ENCODE measurements at regions not wholly inside any gene's neighbourhood (a gene's known extent, or its start where the extent isn't known, plus 50 kb on each side); places are given as distances from the start of the nearest gene placed in this dataset.
A peak's percentile ranks its signal among the peaks of the same experiment; 100 is the strongest.

- DNase-seq, result no peak
These were observed 427.8 kb upstream of the ZMIZ1 start for GRCh38 chr10:78640796-78641636.

- no peak for DNase-seq
These were observed 427.1 kb upstream of the ZMIZ1 start for GRCh38 chr10:78641693-78642092.

GRCh38 chr10:78642269-78642816 lies 426.4 kb upstream of the ZMIZ1 start:
- no peak for DNase-seq

GRCh38 chr10:78643513-78643912 lies 425.3 kb upstream of the ZMIZ1 start:
- no peak for DNase-seq

GRCh38 chr10:78644550-78644949 lies 424.2 kb upstream of the ZMIZ1 start:
- DNase-seq, result no peak

- DNase-seq, result no peak
These were observed 423.5 kb upstream of the ZMIZ1 start for GRCh38 chr10:78645169-78645686.

- no peak for DNase-seq
These were observed 422.8 kb upstream of the ZMIZ1 start for GRCh38 chr10:78645975-78646374.

- DNase-seq, result no peak
These were observed 420.4 kb upstream of the ZMIZ1 start for GRCh38 chr10:78648256-78648860.

- DNase-seq, result no peak
These were observed 419.3 kb upstream of the ZMIZ1 start for GRCh38 chr10:78649429-78649828.

- no peak for DNase-seq
These were observed 418.6 kb upstream of the ZMIZ1 start for GRCh38 chr10:78650122-78650521.

GRCh38 chr10:78651287-78651686 lies 417.5 kb upstream of the ZMIZ1 start:
- DNase-seq, result no peak

GRCh38 chr10:78653555-78653954 lies 415.2 kb upstream of the ZMIZ1 start:
- DNase-seq, result no peak

- DNase-seq, result no peak
These were observed 414.6 kb upstream of the ZMIZ1 start for GRCh38 chr10:78654047-78654590.

- DNase-seq, result no peak
These were observed 412.8 kb upstream of the ZMIZ1 start for GRCh38 chr10:78655979-78656378.

GRCh38 chr10:78656417-78657162 lies 412.2 kb upstream of the ZMIZ1 start:
- no peak for DNase-seq

- peak; percentile 10 for DNase-seq
These were observed 411.5 kb upstream of the ZMIZ1 start for GRCh38 chr10:78657163-78657861.

GRCh38 chr10:78657862-78658165 lies 411.0 kb upstream of the ZMIZ1 start:
- no peak for DNase-seq

GRCh38 chr10:78658645-78659597 lies 409.8 kb upstream of the ZMIZ1 start:
- no peak for DNase-seq

GRCh38 chr10:78659598-78659967 lies 409.2 kb upstream of the ZMIZ1 start:
- DNase-seq, result no peak

GRCh38 chr10:78660446-78661106 lies 408.2 kb upstream of the ZMIZ1 start:
- no peak for DNase-seq

- no peak for DNase-seq
These were observed 405.0 kb upstream of the ZMIZ1 start for GRCh38 chr10:78663721-78664120.
